Activated CD8-positive, alpha-beta memory T cell treated with anti-CD3 and anti-CD28 coated beads for 24 hours (primary cell): ENCODE measurements at regions not wholly inside any gene's neighbourhood (a gene's known extent, or its start where the extent isn't known, plus 50 kb on each side); places are given as distances from the start of the nearest gene placed in this dataset.
"Not testable (repeated sequence)": the region's sequence is repeated elsewhere in the genome, so short reads cannot be mapped to it uniquely, and the experiment has no call there.

Experiments
- DNase-seq: peaks from one replicate; pipeline ENCODE4 v3.0.0-alpha.2; 2020

DNA sequence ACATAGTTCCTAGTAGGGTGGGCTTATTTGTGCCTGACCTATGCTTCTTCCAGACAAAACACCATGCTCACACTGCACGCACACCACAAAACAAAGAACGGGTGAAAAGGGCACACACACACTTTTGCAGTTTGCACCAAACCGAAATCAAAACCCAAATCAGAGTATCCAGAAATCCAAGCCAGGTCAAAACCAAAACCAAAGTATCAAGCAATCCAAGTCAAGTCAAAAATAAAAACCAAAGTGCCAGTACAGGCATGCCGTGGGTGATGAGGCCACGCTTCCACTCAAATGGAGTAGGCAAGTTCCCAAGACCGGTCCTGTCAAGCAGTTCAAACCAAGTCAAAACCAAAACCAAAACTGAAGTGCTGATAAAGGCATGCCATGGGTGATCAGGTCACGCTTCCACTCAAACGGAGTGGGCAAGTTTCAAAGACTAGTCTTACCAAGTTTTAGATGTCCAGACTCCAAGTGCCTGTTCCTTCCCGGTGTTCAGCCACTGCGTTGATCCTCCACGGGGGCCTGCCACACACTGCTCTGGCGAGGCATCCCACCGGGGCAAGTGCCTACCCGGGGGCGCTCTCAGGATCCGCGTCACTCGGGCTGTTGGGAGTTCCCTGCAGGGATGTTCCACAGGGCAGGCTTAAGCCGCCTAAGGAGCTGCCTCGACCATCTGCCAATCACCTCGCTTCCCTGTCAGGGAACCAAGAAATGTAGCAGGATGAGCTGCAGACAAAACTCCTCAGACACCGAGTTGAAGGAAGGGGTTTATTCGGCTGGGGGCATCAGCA is 184.5 kb upstream of the SGO1 start:
- DNase-seq: not testable (repeated sequence)

DNA sequence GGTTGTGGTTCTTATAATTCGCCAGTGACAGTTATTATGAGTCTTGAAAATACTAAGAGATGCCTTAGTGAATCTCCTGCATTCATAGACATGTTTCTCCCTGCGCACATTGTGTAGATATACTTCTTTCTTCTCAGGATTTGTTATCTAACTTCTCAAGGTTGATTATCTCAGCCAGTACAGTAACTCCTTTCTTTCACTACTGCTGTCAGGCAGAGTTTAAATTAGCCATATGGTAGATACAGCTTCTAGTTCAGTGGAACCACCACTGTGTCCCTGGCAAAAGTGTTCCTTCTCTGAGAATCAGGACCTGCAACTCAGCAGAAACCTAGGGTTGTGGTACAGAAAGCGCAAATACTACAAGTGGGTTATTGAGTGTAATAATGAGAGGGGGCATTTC is 175.0 kb upstream of the SGO1 start:
- no peak for DNase-seq

DNA sequence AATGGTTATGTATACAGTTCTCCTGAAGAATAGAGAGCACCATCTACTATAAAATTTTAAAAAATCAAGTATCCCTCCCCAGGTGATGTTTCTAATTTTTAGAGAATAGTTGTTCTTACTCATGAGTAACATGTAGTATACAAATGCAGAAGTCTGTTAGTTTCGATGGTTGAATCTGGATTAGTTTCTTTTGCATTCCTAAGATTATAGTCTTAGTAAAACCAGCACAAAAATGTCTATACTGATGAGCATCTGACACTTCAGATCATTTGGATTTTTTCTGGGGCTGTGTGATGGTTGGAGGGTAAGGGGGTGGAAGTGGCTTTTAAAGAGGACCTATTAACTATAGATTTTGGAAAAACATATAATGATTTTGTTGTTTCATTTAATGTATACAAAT is 167.3 kb upstream of the SGO1 start:
- DNase-seq: no peak

DNA sequence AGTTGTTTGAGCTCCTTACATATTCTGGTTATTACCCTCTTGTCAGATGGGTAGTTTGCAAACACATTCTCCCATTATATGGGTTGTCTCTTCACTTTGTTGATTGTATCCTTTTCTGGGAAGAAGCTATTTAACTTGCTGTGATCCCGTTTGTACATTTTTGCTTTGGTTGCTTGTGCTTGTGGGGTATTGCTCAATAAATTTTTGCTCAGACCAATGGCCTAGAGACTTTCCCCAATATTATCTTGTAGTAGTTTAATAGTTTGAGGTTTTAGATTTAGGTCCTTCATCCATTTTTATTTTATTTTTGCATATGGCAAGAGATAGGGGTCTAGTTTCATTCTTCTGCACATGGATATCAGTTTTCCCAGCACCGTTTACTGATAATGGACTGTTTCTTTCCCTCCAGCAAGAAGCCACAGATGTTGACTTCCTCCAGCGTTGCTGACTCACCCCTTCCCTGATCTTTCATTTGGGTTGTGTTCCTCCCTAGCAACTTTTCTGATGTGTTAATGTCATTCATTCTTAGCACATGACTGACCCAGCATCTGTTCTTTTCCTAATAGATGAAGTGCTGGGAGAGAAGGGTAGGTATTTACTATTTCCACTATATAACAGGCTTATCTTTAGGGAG is 166.7 kb upstream of the SGO1 start:
- no peak for DNase-seq

DNA sequence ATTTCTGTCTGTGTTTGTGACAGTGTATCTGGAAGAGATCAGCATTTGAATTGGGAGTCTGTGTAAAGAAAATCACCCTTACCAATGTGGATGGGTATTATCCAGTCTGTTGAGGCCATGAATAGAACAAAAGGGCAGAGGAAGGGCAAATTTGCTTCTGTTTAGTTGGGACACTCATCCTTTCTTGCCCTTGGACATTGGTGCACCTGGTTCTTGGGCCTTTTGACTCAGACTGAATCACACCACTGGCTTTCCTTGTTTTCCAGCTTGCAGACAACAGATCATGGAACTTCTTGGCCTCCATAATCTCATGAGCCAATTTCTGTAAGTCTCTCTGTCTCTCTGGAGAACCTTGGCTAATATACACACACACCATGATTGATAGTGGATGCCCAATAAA is 164.4 kb upstream of the SGO1 start:
- DNase-seq: no peak

DNA sequence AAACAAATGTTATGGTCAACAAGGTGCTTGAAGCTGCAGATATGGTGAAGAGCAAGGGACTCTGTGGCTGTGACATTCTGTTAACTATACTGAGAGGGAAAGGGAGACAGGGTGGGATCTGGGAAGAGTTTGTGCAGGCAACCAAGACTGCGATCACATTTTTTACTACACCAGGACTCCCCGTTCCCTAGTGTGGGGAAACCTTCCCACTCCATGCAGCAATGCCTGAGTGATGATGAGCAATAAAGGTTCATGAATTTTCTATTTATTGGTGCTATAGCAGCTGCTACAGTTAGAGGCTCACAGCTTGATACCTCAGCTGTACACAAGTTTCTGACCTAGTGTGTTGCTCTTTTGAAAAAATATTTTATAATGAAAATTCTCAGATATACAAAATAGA is 160.9 kb upstream of the SGO1 start:
- DNase-seq: no peak

DNA sequence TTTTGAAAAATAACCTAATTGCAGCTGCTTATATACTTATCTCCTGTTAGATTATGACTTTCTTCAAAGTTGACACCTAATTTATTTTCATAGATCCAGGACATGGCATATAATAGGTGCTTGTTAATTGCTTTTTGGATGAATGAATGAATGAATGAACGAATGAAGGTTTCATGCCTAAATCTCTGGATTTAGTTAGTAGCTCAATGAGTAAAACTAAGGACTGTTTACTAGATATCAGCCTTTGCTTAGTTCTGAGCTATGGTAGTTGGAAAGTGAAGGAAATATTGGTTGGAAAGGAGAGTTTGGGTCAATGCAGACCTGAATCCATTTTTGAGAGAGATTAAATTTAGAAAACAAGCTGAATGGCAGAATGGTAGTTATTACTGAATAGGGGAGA is 160.4 kb upstream of the SGO1 start:
- DNase-seq: no peak

DNA sequence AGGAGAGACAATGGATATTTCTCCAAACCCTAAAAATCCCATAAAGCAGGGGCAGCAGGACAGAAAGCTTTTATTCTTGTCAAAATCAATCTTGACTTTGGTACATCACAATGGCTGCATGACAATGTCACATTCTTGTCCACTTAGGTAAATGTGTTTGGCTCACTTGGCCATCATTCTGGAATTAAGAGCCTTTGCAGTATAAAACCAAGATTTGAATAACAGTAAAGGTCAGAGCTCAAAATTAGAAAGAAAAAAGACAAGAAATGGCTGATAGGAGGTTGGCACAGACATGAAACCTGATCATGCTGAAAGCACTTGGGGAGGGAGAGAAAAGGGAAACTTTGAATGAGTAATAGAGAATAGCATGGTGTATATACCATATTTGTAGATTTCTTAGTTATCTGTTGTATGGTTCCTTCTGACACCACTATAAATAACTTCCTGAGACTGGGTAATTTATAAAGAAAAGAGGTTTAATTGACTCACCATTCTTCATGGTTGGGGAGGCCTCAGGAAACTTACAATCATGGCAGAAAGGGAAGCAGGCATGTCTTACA is 158.5 kb upstream of the SGO1 start:
- DNase-seq: no peak

DNA sequence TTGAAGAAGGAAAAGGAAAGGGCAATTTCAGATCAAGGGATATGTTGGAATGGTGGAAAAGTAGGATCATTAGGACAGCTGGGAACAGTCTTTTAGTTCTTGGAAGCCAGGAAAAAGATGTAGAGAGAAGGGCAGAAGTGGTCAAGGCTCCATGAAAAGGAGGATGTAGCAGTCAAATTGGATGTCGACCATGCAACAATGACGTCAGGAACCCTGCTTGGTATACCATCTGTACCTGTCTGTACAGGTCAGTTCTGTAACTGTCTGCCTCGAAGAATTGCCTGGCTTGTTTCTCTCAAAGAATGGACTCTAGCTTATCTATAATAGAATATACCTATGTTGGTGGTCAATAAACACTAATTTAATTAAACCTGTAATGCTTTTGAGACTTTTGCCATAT is 157.8 kb upstream of the SGO1 start:
- no peak for DNase-seq

DNA sequence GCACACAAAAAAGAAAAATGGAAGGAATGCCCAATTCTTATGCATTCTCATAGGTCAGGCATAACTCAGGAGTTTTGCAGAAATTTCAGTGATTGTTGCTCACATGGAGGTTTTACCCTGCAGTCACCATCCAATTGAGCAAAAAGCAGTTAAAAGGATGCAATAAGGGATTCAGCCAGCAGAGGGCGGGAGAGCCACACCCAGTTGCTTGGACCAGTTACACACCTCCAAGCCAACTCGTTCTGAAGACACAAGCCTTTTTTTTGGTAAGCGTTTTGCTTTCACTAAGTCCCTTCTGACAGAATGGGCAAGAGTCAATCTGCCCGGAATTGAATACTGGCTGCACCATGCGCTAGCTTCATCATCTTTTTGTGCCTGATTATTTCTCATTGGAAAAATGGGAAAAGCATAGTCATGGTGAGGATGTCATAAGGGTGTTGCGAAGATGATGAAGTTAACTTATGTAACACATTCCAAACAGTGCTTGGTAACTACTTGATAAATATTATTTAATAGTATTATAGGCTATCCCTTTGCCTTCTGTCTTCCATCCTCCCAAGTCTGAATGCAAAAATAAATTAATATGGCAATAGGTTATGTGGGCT is 154.4 kb upstream of the SGO1 start:
- DNase-seq: peak; percentile 77

DNA sequence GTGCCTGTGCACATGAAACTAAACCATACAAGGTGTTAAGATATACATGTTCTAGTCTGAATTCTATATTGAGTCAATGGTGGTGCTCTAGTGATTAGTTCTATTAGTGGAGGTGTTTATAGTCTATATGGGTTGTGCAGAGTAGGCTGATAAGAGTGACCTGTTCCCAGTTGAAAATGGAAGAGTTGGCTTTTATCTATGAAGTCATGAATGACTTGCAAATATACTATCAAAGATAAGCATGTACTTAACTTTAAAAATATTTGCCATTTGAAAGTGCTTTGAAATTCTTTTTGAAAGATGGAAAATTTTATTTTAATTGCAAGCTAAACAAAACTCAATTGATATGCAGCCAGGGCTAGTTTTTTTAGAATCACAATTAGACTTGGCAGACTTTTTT is 150.6 kb upstream of the SGO1 start:
- DNase-seq: no peak

DNA sequence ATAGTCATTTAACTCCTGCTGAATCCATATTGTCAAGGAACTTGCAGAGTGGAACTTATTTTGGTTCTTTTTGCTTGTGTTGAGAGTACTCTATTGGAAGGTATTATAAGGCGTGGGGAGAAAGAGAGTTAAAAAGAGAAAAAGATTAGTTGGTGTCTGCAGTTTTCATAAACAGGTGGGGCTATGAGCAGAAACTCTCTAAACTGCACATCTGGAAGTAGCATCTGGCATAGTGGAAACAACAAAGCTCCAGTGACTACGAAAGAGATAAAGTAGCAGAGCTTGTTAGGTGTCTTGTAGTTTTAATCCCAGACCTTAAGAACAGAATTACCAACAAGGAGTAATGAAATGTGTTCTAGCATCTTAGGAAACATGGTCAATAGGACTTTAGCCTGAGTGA is 148.8 kb upstream of the SGO1 start:
- DNase-seq: no peak

DNA sequence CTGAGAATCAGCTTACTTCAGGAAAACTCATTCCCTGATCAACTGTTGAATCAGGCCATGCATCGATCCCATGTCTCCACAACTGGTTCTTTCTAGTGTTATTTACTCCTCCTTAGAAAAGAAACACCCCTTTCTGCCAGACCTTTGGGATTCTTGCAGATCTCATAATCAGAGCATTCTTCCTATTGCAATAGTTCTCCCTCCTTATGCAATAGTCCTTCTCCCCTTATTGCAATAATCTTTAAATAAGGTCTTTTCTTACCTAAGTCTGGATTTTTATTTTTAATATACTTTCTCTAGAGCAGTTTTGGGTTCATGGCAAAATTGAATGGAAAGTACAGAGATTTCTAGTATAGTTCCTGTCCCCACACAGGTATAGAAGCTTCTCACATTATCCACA is 141.9 kb upstream of the SGO1 start:
- no peak for DNase-seq

DNA sequence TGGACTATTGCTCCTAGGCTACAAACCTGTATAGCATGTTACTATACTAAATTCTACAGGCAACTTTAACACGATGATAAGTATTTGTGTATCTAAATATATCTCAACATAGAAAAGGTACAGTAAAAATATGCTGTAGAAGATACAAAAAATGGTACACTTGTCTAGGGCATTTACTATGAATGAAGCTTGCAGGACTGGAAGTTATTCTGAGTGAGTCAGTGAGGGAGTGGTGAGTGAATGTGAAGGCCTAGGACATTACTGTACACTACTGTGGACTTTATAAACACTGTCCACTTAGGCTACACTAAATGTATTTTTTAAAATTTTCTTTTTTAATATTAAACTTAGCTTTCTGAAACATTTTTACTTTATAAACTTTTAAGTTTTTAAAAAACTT is 140.5 kb upstream of the SGO1 start:
- DNase-seq: no peak

DNA sequence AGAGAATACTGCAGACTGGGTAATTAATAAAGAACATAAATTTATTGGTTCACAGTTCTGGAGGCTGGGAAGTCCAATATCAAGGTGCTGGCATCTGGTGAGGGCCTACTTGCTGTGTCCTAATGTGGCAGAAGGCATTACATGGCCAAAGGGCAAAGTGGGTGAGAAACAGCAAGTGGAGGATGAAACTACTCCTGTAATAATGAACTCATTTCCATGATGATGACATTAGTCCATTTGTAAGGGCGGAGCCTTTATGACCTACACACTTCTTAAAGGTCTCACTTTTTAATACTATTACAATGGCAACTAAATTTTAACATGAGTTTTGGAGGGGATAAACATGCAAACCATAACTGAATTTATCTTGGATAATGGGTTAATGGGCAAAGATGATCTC is 139.6 kb upstream of the SGO1 start:
- no peak for DNase-seq

DNA sequence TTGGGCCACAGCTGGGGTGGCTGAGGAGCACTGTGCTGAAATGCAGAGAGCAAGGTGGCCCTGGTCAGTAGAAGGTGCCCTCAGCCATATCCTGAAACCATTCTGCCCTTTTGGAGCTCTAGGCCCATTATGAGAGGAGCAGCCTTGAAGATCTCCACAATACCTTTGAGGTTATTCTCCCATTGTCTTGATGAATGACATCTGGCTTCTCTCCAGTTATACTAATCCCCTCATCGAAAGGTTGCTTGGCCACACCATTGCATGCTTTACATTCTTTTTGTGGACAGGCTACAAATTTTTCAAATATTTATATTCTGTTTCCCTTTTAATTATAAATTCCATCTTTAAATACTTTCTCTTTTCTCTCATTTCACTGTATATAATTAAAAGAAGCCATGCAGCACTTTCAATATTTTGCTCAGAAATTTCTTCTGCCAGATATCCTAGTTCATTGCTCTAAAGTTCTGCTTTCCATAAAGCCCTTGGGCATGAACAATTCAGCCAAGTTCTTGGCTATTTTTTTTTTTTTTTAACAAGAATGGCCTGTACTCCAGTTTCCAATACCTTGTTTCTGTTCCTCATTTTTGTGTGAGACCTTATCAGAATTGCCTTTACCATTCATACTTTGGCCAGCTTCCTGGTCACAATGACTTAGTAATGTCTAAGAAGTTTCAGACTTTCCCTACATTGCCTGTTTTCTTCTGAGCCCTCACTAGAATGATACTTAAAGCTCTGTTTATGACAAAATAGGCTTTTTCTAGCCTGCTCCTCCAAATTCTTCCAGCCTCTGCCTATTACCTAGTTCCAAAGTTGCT is 138.9 kb upstream of the SGO1 start:
- no peak for DNase-seq

DNA sequence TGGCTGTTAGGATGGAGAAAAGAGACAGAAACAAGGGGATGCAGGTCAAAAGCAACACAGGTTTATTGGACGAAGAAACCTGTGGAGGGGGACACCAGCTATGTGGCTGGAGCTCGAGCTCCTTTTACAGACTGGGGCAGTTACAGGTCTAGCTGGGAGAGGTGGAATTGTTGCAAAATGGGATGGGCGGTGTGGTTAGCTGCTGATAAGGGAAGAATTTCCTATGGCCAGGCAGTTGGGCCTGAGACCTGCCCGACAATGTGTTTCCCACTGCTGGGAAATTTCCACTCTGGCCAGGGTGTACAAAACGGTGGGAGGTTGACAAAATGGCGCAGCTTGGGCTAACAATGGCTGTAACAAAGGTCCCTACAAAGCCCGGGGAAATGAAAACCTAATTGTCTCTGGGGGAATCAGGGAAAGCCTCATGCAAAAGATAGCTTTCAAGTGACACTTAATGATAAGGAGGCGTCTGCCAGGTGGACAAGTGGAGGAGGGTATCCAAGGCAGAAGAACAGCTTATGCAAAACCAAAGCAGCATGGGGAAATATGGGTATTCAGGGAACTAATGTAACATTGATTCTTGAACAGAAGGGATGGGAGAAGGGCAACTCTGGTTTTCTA is 137.4 kb upstream of the SGO1 start:
- no peak for DNase-seq

DNA sequence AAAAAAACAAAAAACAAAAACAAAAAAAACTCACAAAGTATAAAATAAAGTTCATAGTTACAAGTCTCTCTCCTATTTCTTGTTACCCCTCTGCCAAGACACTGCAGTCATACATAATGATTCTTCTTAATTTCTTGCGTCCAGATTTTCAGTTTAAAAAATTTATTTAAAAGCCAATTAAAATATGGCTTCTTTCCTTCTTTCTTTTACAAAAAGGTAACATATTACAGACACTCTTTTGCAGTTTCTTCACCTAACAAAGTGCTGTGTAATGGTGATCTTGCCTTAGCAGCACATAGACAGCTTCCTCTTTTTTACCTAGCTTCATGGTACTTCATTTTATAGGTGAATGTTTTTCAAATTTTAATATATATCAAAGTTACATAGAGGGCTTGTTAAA is 136.1 kb upstream of the SGO1 start:
- DNase-seq: no peak

DNA sequence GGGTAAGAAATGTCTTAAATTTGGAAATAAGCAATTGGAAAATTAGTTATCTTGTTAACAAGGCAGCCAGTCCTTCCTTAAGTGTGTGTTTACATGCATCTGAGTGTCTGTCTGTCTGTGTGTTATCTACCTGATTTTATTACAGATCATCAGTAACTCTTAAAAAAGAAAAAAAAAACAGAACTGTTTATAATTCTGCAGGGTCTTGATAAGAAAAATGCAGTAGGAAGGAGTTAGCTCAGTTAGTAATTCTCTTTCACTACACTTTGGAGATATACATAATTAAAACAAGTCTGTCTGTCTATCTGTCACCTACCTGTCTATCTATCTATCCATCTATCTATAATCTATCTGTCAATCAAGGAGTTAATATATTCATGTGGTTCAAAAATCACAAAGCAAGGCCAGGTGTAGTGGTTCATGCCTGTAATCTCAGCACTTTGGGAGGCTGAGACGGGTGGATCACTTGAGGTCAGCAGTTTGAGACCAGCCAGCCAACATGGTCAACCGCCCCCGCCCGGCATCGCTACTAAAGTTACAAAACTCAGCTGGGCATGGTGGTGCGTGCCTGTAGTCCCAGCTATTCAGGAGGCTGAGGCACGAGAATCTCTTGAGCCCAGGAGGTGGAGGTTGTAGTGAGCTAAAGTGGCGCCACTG is 135.5 kb upstream of the SGO1 start:
- DNase-seq: no peak

DNA sequence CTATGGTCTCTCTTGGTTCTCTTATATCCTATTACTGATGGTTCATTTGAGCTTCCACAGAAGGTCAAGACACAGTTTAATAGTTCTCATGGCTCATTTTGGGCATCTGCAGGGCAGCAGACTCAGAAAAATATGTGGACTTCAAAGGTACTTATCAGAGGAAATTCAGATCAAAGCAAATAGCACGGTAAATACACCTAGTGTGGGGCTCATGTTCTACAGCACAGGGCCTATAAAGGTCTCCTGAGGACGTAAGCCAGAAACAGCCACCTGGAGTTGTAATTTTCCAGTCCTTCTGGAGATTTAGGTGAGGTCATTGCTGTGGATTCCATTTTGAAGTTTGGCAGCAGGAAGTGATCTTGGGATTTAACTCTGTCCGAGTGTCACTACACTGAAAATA is 134.5 kb upstream of the SGO1 start:
- no peak for DNase-seq

DNA sequence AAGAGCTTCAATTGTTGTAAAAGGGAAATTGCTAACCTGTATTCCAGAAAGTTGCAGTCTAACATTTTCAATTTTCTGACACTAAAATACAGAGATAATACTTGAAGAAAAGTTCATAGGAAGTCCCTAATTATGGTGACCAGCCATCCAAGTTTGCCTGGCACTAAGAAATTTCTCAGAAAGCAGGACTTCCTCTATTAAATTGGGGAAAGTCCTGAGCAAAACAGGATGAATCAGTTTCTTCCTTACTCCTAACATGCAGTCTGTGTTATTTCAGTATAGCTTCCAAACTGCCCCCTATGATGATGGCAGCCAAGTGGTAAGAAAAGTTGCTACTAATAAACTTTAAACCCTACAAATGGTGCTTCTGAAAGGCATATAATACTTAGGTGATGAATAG is 133.5 kb upstream of the SGO1 start:
- DNase-seq: no peak

DNA sequence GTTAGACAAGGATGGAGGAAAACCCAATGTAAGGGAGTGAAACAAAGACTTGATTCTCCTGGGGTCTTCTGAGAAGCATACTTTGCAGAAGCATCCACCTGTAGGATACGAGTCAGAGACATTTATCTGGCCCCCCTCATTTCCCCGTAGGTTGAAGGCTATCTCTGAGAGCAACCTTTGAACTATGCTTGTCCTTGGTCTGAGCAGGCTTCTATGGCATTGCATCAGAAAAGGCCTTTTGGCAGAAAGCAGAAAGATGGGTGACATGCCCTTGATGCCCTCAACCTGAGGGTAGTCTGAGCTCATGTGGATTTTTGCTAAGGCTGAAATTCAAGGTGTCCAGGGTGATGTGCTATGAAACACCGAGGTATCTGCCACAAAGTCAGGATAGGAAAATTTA is 131.6 kb upstream of the SGO1 start:
- no peak for DNase-seq
